PC-3 (cell line): ENCODE measurements at regions not wholly inside any gene's neighbourhood (a gene's known extent, or its start where the extent isn't known, plus 50 kb on each side); places are given as distances from the start of the nearest gene placed in this dataset.

ENCODE experiments used
- CTCF ChIP-seq: fragments of 300-600 bp; sonication (generic); conservative IDR thresholded peaks from 2 replicates; pipeline ENCODE4 v1.5.1; 2017; ENCODE audit warnings: antibody characterized with exemption, low read depth, mild to moderate bottlenecking, low read length
- EZH2 ChIP-seq: fragments of 300-600 bp; sonication (generic); IDR thresholded peaks from one replicate; pipeline ENCODE4 v1.6.1; 2017; ENCODE audit warnings: antibody characterized with exemption, mild to moderate bottlenecking, low read length; ENCODE audit not compliant: unreplicated experiment

- TF ChIP-seq EZH2, result no peak
- TF ChIP-seq CTCF, result no peak
Observed at GRCh38 chr6:134426623-134427022, 108.7 kb upstream of the SGK1 start.
